HG02981 (cell line): ENCODE measurements at regions not wholly inside any gene's neighbourhood (a gene's known extent, or its start where the extent isn't known, plus 50 kb on each side); places are given as distances from the start of the nearest gene placed in this dataset.
"Not testable (repeated sequence)": the region's sequence is repeated elsewhere in the genome, so short reads cannot be mapped to it uniquely, and the experiment has no call there.

ENCODE experiments used
- ATAC-seq: cut with Tn5 transposase; IDR thresholded peaks from one replicate; pipeline ENCODE4 v1.9.1; 2021; ENCODE audit warnings: mild to moderate bottlenecking, moderate library complexity; ENCODE audit not compliant: unreplicated experiment

- no peak for ATAC-seq
Observed at GRCh38 chr5:135145985-135146384, 112.0 kb upstream of the PITX1 start.

GRCh38 chr5:135143682-135144081, 109.7 kb upstream of the PITX1 start:
- not testable (repeated sequence) for ATAC-seq

GRCh38 chr5:135141303-135142268, 107.6 kb upstream of the PITX1 start:
- ATAC-seq, result no peak

- ATAC-seq, result no peak
Observed at GRCh38 chr5:135140446-135141204, 106.6 kb upstream of the PITX1 start.

- no peak for ATAC-seq
Observed at GRCh38 chr5:135139381-135140134, 105.5 kb upstream of the PITX1 start.

- no peak for ATAC-seq
Observed at GRCh38 chr5:135138116-135138850, 104.3 kb upstream of the PITX1 start.

GRCh38 chr5:135137146-135137915, 103.3 kb upstream of the PITX1 start:
- ATAC-seq, result no peak

GRCh38 chr5:135136546-135136945, 102.5 kb upstream of the PITX1 start:
- no peak for ATAC-seq

GRCh38 chr5:135135530-135136226, 101.7 kb upstream of the PITX1 start:
- no peak for ATAC-seq

- ATAC-seq, result no peak
Observed at GRCh38 chr5:135134691-135135381, 100.8 kb upstream of the PITX1 start.

- no peak for ATAC-seq
Observed at GRCh38 chr5:135133698-135134515, 99.9 kb upstream of the PITX1 start.

- ATAC-seq, result no peak
Observed at GRCh38 chr5:135133181-135133580, 99.2 kb upstream of the PITX1 start.

- no peak for ATAC-seq
Observed at GRCh38 chr5:135131801-135132680, 98.0 kb upstream of the PITX1 start.

GRCh38 chr5:135130261-135131215, 96.5 kb upstream of the PITX1 start:
- no peak for ATAC-seq

- ATAC-seq, result no peak
Observed at GRCh38 chr5:135129307-135129706, 95.3 kb upstream of the PITX1 start.

- ATAC-seq, result no peak
Observed at GRCh38 chr5:135128361-135128760, 94.3 kb upstream of the PITX1 start.
